HG03575 (cell line): ENCODE measurements at regions not wholly inside any gene's neighbourhood (a gene's known extent, or its start where the extent isn't known, plus 50 kb on each side); places are given as distances from the start of the nearest gene placed in this dataset.
"Not testable (repeated sequence)": the region's sequence is repeated elsewhere in the genome, so short reads cannot be mapped to it uniquely, and the experiment has no call there.

Experiments
- ATAC-seq: cut with Tn5 transposase; IDR thresholded peaks from one replicate; pipeline ENCODE4 v1.9.1; 2021; ENCODE audit not compliant: unreplicated experiment, insufficient number of reproducible peaks, low FRiP score; ENCODE audit errors: extremely low read depth

DNA sequence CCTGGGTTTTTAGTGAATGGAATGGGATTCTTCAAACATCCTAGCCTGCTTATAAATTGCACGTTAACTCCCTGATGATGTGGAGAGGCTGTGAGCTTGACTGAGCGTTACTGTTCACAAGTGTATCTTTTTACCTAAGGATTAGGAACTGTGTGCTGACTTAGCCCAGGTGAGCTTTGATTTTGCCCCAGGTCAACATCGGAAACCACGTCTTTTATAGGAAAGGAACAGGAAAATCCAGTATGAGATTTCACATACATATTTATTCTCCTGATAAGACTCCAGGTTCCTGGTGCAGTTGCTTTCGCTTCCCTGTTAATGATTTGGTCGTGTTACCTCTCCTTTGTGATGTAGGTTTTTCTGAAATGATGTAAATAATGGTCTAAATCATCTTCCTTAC is 103.2 kb upstream of the BASP1 start:
- no peak for ATAC-seq

DNA sequence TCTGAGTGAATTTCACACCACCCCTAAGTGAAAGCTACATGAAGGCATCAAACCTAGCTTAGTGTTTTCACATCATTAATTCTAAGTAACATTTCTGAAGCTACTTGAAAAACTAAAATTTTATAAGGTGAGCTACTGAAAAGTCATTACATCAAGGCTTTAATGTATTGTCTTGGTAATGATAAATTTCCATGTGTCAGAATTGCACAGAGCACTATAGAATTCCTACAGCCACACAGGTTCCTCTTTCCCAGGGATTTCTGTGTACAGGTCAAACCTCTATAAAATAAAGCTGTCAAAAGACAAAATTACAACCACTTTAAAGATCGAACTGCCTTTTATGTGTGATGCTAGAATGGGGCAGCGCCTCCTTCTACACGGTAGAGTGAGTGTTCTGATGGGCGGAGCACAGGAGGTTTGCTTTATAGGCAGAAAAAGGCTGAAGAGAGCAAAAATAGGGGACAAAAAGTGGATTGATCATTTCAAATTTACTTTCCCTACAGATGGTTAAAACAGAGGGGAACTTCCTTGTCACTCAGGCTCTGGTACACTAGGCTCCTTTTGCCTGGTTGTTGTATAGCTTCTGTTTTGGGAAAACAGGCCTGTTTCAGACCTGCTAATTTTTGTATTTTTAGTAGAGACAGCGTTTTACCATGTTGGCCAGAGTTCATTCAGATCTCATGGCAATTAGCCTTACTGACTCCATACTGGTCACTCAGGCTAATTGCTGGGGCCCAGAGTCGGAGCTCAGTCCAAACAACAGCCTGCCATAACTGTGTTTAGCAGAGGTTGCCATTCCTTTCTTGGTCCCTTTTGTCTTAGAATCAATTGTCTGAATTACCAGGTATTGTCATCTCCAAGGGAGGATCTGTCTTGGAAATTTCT is 102.5 kb upstream of the BASP1 start:
- no peak for ATAC-seq

DNA sequence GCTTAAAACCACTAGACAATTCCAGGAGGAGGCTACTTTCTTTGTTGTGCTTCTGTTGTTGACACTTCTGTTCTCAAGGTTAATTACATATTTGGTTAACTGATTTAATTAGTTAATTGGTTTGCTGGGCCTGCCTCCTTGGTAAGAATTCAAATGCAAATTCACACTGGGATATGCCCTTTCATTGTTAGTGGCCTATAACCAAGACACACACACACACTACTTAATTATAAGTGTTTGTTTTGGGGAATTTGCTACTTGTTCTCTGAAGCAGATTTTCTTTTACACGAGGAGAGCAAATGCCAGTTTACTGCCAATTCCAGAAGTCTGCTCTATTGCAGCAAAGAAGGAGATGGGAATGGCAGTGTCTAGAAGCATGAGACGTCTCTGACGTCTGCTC is 101.6 kb upstream of the BASP1 start:
- ATAC-seq = no peak

DNA sequence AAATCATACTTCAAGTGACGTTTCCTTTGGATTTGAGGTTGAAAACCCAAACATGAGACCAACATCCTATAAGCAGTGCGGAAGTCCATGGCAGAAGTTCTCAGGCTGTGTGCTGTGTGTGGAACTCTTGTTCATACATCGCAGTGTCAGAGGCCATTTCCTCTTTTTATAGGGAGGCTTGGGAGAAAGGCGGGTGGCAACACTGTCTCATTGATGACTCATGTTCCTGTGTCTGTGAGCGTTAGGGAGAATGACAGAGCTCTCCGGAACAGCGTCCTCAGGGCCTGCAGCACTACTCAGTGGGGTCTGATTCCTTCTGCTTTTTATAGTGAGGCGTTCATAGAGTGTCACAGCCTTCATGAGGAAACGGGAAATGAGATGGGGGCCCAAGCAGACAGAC is 98.8 kb upstream of the BASP1 start:
- ATAC-seq = peak; percentile 62

DNA sequence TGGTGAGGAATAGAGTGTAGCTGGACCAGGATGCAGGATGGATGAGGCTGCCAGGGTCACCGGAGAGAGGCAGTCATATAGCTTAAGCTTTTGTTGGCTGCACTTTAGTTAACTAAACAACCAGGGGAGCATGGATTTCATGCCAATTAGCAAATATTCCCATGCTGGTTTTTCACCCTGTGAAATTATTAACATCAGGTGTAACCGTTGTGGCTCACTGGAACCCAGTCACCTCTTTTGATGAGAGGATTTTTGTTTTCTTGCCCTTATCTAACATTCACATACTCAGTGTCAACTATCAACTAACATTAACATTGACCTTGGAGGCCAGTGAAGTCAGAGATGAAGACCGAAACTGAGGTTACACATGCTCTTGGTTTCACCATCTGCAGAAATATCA is 97.2 kb upstream of the BASP1 start:
- ATAC-seq = no peak

DNA sequence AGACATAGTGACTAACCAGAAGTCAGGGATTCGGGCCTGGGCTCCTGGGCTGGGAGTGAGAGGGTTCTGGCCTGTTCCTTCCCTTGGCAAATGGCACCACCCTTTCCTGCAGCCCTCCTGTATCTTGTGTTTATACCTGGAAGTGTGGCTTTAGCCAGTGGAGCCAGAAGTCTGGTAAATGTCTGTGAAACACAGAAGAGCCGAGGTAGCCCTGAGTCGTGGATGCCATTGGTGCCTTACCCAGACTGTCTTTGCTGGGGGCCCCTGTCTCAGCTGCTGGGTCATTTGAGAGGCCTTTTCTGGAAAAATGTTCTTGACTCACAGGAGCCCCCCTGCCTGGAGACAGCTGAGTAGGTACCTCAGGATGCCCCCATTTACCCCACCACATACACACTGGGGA is 95.7 kb upstream of the BASP1 start:
- ATAC-seq = no peak

DNA sequence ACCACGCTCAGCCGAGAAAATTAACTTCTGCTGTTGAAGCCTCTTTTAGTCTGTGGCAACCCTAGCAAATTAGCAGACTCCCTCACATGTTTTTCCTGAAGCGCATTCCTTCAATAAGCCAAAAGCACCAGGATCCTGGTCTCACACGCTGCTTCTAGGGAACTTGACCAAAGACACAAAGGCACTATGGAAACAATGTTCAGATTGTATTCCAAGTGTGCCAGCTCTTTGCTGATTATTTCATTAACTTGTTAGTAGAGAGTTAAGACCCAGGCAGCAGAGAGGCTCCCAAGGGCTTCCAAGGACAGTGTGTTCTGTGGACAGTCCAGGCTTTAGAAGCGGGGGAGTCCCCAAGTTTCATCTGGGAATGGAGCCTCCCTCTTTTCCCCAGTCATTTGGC is 94.4 kb upstream of the BASP1 start:
- no peak for ATAC-seq

DNA sequence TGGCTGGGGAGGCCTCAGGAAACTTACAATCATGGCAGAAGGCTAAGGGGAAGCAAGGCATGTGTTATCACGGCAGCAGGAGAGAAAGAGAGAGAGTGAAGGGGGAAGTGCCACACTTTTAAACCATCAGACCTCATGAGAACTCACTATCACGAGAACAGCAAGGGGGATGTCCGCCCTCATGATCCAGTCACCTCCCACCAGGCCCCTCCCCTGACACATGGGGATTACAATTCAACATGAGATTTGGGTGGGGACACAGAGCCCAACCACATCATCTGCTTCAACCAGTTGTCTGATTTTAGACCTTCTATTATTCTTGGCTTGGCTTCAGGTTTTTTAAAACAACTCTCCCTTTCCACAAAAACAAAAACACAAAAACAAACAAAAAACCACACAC is 93.7 kb upstream of the BASP1 start:
- ATAC-seq = not testable (repeated sequence)

DNA sequence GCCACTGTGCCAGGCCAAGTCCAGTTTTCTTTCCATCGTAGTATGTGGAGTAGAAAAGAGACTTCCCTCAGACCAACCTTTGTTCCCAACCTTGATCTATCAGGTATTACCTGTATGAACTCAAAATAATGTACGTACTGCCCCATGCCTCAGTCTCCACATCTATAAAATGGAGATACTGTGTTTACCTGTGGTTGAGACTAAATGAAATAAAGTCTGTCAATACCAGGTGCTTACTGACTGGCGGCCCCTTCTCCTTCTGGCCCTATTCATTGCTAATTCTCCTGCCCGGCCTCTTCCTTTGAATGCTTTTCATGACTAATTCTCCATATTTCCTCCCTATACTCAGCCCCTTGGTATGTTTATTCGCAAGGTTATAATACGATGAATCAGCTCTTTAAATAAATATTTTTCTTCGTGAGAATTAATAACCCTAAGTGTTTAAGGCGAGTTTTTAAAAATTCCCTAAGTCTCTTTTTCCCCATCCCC is 89.6 kb upstream of the BASP1 start:
- ATAC-seq = no peak

DNA sequence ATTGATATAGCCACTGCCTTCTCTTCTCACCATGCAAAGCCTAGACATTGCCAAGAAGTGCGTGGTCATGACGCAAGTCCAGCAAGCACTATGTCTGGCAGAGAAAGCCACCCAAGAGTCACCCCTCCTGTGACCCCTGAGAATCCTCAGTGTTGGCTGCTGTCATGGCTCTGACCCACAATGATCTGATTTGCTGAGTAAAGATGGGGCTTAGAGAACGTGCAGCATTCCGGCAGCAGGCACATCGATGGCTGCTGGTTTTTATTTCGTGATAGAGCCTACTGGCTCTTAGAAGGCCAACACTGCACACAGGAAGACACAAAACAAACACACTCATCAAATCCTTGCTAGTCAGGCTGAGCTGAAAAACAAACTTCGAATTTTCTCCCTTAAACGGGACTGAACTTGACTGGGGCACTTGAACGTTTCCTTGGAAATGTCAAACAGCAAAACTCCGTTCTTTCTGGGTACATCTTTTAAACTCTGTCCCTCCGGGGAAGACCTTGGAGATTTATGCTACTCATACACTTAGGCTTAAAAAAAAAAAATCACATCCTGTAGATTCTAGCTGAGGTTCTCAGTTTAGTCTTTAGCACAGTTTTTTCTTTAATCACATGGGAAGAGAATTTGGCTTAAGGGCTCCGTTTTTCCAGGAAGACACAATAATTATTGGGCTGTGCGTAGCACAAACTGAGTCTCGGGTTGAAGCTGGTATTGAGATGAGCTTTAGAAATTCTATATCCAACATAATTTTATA is 88.2 kb upstream of the BASP1 start:
- ATAC-seq = no peak

DNA sequence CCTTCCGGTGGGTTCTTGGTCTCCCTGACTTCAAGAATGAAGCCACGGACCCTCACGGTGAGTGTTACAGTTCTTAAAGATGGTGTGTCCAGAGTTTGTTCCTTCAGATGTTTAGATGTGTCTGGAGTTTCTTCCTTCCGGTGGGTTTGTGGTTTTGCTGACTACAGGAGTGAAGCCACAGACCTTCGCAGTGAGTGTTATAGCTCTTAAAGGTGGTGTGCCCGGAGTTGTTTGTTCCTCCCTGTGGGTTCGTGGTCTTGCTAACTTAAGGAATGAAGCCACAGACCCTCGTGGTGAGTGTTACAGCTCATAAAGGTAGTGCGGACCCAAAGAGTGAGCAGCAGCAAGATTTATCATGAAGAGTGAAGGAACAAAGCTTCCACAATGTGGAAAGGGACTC is 87.1 kb upstream of the BASP1 start:
- not testable (repeated sequence) for ATAC-seq

DNA sequence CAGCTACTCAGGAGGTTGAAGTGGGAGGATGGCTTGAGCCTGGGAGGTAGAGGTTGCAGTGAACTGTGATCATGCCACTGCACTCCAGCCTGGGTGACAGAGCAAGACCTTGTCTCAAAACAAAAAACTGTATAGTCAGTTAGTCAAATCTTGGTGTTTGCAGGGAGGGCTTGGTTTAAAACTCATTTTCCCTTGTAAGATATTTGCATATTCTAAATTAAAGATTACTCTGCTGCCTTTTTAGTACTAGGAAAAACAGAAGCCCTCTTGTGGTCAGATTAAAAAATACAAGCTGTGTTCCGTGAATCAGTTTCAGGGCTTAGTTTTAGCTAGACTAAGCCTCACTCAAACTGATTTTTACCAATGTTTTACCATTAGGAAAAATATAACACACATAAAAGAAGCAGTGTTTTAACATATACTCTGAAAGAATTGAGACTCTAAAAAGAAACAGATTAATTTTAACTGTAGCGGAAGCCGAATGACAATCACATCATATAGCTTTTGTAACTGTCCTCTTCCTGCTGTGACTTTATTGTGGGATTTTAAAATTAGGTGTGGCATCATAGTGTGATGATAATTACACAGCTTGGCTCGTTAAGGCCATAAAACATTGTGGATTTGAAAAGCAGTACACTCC is 84.9 kb upstream of the BASP1 start:
- no peak for ATAC-seq

DNA sequence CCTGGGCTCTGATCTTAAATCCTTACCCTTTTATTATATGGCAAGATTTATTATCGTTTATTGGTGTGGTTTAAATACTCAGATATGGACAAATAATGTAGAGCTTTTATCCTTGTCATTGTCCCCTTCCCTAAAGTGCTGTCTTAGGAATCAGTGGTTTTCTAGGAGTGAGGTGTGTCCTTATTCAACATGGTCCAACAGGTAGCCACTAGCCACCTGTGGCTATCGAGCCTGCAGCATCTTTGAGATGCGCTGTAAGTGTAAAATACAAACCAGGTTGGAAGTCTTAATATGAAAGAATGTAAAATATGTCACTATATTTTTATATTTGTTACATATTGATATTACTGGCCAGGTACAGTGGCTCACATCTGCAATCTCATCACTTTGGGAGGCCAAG is 82.4 kb upstream of the BASP1 start:
- ATAC-seq = no peak

DNA sequence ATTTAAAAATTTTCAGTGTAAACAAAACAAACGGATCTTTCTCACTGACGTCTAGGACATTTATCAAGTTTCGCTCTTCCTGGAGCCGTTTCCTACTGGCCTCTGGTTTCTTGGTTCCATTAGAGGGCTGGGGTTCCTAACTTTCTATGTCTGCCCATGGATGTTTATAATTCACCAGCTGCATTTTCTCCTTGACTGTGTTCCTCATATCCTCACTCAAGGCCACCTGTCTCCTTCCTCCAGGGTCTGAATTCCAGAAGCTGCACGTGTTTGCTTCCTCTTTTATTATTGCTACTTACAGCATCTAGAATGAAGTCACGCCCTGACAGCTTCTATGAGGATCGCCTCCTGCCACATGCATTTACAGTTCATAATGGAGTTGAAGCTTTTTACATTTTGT is 74.1 kb upstream of the BASP1 start:
- ATAC-seq = no peak

DNA sequence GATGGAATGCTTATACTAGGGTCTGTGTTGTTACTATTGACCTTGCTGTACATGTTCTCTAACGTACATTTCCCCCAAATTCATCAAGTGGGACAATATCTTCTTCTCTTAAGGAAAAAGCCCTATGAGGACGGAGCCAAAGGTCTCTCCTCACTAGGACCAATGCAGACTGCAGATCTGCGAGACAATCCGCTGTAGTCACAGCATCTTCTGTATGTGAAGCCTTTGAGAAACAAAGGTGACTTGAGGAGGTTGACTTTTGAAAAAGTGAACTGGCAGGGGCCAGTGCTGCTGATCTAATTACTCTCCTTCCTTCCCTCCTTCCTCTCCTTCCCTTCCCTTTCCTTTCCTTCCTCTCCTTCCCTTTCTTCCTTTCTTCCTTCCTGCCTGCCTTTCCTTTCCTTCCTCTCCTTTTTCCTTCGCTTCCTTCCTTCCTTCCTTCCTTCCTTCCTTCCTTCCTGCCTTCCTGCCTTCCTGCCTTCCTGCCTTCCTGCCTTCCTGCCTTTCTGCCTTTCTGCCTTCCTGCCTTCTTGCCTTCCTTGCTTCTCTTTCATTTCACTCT is 71.1 kb upstream of the BASP1 start:
- no peak for ATAC-seq

DNA sequence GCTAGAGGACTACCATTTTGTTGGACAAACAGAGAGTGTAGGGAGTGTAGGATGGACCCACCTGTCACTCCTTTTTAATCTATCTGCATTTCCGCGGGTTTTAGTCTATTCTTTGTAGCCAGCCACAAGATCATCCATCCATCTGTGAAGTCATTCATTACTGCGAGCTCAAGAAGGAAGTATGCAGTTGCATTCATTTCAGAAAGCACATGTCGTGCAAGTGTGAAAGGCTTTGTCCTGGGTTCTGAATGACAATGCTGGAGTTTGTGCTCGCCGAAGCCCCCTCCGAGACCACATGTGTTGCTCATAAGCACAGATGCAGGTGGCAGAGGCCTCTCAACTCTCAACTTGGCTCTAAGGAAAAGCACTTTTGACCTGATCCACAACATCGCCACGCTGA is 70.3 kb upstream of the BASP1 start:
- no peak for ATAC-seq

DNA sequence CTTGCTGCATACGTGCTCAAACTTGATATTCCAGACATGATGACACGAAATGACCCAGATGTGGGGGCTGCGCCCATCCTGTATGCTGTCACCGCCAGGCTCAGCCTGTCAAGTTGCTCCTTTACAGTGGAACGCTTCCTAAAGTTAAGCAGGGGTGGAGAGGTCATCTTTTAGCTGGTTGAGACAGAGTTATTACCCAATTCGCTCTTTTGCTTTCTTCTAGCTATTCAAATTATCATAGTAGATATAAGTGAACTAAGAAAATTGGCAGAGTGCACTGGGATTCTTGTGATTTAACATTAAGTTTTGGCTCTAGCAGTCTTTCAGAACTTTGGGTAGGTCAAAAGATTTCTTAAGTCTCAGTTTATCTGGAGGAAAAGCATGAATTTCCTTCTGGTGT is 69.8 kb upstream of the BASP1 start:
- ATAC-seq = no peak

DNA sequence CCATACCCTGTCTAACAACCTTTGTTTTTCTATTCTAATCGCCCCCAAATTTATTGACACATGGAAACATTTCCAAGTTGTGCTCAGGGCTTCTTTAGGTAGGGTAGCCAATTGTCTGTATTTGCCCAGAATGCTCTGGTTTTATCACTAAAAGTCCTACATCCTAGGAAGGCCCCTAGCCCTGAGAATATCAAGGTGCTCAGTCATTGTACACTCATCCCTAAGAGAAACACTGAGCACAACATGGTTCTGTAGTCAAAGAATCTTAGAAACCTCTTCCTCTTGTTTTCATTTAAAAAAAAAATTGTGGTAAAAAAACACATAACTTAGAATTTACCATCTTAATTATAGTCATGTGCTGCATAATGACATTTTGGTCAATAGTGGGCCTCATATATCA is 69.0 kb upstream of the BASP1 start:
- ATAC-seq = no peak

DNA sequence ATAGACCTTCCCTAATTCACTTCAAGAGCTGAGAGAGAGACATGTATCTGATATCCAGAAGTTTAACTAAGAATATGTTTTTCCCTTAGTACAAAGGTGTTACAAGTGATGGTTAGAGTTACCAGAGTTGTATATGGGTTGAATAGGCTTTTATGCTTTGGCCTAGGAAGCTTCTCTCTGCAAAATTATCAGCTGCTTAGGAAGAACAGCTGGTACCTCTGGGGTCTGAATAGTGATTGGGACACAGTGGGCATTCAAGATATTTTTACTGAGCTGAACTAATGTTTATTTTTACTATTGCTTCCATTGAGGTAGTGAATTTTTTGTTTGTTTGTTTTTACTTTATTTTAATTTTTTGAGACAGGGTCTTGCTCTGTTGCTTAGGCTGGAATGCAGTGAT is 67.6 kb upstream of the BASP1 start:
- no peak for ATAC-seq

DNA sequence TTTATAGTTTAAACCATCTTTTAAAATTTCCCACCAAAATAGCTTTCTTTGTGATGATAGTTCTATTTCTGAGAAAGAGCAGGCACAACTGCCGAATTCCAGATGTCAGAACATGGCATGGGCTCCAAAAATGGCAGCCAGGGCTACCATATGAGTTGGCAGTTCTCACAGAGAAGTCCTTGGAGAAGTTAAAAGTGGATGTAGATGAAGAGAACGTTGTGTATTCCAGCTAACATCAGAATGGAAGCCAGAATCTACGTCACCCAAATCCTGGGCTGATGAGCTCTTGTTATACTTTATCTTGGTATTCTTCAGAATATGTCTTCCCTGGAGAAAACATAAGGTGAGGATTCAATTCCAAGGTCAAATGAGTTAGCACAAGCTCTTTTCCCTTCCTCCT is 66.9 kb upstream of the BASP1 start:
- no peak for ATAC-seq
